ENCODE measurements at regions not wholly inside any gene's neighbourhood (a gene's known extent, or its start where the extent isn't known, plus 50 kb on each side); places are given as distances from the start of the nearest gene placed in this dataset.
"Not testable (repeated sequence)": the region's sequence is repeated elsewhere in the genome, so short reads cannot be mapped to it uniquely, and the experiment has no call there.

DNA sequence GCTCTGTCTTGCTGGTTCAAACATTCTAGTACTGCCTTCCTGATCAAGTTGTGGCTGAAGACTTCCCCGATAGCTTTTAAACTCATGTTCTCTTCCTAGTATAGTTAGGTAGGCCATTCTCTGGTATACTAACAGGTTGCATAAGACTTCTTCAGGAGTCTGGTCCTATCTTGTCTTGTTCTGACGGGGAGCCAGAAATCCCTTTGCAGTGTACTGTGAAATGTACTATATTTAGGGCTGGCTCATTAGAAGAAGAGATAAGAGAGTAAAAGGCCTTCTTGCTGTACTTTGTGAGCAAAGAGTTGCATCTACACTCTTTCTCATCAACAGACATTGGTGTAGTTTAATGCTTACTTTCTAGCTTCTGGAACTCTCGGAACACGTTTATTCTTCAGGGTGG lies 331.9 kb downstream of the NUP35 start:
- DNase-seq (ENCODE audit: low spot score) (no peak), FAIRE-seq (no peak)

DNA sequence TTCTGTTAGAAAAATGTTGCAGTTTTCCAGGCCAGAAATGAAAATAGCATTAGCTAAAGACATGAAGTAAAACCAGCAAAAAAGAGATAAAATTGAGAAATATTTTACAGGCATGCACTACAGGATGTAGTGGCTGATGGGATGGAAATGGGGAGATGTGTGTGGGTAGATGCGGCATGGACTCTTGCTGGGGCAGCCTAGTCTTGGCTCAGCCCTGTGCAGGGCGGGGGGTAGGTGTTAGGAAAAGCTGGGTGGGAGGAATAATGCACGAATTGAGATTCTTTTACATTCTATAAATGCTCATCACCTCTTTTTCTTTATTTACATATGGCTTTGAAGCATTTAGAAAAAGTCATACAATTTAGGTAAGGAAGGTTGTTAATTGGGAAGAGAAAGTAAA lies 334.2 kb downstream of the NUP35 start:
- no peak for DNase-seq (ENCODE audit: low spot score)
- FAIRE-seq = no peak

DNA sequence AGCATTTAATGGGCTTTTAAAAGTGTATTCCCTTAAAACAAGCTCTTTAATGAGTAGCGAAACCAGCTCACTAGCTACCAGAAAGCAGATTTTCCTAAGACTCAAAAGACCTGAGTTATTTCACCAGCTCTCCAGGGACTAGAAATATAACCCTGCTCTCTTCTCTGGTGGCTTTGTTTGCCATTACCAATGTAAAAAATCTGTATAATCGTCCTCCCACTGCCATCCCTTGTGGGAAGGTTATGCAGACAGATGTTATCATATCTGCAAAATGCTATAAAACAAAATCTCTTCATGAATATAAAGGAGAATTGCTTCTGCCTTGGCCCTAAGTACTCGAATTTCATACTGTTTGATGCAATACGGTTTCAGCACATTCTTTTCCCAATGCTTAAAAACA lies 335.2 kb downstream of the NUP35 start:
- DNase-seq (ENCODE audit: low spot score) (no peak), FAIRE-seq (no peak)

DNA sequence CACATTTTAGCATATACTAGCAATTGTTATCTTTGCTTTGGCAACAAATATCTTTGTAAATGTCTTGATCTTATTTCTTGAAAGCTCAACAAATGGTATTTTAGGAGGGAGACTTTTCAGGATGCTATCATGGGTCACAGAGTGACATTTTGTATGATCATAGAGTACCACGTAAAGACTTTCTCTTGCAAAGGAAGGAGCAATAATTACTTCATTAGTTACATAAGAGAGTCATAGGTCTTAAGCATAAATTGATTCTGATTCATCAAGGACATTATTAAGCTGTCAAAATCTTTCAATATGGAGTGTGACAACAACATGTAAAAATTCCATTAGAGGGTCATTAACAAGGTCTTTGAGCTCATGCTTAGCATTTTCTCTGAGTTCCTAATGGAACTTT lies 339.6 kb downstream of the NUP35 start:
- DNase-seq (ENCODE audit: low spot score) (no peak), FAIRE-seq (no peak)

DNA sequence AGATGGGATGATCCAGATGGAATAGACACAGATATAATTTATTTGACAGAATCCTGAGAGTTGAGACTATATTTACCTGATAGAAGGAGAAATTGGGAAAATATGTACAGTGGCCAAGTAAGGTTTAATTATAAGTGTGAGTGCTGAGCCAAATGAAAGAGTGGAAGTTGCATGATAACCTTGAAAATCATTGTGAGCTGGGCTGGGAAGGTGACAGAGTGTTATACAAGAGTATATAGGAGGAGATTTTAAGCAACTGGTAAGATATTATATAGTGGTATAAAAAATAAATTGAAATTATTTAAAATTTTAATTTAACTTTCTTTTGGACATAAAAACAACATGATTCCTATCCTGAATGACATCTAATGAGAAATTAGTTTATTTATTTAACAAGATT lies 340.8 kb downstream of the NUP35 start:
- no peak for FAIRE-seq
- no peak for DNase-seq (ENCODE audit: low spot score)

DNA sequence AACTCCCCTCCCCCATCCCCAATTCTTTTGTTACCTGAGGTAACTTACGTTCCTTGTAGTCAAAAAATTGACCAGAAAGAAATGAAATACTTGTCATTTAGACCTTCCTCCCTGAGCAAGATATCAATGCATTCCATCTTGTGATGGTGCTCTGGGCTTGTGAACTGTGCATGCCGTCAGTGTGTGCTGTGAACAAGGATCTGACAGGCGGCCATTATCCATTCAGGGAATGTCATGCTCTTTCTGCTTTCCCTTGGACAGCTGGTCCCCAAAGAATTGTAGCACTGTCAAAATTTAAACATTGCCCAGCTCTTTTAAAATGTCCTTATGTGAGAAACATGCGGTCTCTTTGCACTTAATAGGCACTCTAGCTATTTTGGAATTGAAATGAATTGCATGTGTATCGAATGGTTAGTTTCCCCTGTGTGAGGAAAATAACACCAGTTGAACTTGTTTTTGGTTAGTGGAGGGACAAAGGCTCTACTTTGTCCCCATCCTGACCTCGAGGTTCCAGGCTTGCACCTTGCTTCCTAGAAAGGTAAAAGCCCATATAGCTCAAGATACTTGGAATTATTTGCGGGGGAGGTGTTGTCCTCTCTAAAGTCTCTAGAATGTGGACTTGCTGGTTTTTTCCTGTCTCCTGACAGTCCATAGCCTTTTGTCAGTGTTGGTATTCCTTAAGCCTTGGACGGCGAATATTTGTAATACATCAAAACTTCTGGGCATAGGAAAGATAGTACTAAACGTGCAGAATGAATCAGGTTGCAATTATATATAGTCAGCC lies 350.9 kb downstream of the NUP35 start:
- DNase-seq (ENCODE audit: low spot score) = no peak
- no peak for FAIRE-seq

DNA sequence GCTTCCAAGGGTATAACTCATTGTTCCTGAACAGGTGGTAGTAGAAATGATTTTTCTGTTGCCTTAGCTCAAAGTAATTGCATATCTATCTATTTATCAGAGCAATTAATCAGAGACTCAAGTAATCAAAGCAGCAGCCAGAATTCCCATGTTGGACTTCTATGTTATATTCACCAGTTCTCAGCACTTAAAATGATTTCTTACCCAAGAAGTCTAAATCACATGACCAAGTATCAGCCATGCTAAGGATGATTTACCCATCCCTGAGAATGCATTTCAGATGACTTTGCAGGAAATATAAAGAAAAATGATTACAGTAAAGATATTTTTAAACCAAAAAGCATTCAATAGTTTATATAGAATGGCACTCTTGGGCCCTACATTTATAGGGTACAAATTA lies 352.2 kb downstream of the NUP35 start:
- DNase-seq (ENCODE audit: low spot score) = no peak
- FAIRE-seq = no peak

DNA sequence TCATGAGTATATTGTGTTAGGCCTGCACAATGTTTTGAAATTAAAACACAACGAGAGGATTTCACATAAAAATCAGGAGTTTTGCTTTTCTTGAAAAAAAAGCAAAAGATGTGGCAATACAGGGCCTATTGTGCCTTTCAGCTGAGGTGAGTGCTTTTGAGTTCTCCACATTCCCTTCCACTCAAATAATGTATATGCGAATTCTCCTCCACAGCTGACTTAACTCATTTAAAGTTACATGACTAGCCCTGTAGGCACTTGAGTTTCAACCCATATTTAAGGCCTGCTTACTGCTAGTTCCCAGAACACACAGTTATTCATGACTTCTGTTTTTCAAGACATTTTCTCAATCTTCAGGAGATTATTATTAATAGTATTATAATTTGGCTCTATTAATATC lies 353.1 kb downstream of the NUP35 start:
- no peak for FAIRE-seq

DNA sequence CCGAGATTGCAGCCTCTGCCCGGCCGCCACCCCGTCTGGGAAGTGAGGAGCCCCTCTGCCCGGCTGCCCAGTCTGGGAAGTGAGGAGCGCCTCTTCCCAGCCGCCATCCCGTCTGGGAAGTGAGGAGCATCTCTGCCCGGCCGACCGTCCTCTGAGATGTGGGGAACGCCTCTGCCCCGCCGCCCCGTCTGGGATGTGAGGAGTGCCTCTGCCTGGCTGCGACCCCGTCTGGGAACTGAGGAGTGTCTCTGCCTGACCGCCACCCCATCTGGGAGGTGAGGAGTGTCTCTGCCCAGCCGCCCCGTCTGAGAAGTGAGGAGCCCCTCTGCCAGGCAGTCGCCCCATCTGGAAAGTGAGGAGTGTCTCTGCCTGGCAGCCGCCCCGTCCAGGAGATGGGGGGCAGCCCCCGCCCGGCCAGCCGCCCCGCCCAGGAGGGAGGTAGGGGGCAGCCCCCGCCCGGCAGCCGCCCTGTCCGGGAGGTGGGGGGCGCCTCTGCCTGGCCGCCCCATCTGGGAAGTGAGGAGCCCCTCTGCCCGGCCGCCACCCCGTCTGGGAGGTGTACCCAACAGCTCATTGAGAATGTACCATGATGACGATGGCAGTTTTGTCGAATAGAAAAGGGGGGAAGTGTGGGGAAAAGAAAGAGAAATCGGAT lies 354.8 kb downstream of the NUP35 start:
- not testable (repeated sequence) for DNase-seq (ENCODE audit: low spot score); FAIRE-seq

More for the DNA sequence above, 353.1 kb downstream of the NUP35 start:
- DNase-seq (ENCODE audit: low spot score) = no peak

DNA sequence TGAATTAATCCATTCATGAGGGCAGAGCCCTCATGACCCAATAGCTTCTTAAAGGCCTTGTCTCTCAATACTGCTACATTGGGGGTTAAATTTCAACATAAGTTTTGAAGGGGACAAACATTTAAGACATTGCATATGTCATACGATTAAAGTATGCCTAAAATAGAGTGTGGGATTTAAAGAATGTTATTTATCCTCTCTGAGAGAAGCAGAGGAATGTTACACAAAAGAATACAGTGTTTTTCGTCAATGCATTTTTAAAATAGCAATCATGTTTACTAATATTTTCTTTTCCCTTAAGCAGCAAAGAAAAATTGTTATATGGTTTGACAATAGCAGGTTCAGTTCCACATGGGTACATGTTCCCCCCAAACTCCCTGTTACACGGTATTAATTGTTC lies 363.1 kb downstream of the NUP35 start:
- FAIRE-seq = no peak
- DNase-seq (ENCODE audit: low spot score) = no peak

DNA sequence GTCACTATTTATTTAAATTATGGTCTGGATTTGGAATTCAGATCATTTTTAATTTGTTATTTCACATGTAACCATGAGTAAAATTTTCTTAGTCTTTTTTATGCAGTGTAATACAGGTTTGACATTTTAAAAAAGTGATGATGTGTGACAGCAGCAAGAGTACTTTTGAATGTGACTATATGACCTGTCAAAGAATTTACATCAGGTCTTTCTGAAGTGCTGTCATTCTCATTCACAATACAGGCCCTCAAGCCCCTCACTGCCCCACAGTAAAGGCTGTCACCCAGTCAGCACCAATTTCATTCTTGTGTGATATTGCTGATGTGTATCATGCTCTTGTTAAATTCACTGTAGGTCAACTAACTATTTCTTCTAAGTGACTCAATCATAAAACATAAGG lies 364.2 kb downstream of the NUP35 start:
- no peak for DNase-seq (ENCODE audit: low spot score)
- FAIRE-seq = no peak

DNA sequence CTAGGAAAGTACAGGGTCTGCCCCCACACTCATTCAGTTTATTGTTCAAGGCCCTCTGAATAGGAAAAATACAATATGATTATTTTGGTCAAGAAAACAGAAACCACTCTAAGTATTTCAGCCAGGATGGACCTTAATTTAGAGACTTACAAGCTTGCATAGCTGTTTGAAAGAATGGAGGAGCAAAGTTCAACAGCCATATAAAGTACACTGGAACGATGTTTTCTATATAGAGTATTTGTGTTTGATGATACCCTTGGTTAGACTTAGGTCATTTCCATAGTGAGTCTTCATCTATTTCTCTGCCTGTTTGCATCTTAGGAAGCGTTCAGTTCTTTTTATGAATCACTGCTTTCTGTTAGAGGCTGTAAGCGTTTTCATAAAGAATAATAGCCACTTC lies 366.2 kb downstream of the NUP35 start:
- FAIRE-seq (no peak), DNase-seq (ENCODE audit: low spot score) (no peak)

DNA sequence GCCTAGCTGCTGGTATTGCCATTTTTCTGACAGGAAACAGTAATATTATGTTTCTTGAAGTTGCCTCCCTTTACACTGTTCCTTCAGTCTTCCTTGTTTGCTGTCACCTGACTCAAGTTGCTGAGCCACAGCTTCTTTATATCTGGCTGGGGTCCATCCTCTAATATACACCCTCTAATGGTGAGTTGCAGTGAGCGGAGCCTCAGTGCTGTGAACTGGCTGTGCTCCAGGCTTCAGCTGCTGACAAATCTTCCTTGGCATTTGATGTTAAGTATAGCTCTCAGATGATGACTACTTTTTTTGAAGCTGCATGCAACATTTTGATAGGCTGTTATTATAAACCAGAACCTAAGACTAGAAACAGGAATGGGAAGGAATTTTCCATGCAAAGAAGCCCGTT lies 366.7 kb downstream of the NUP35 start:
- FAIRE-seq (no peak), DNase-seq (ENCODE audit: low spot score) (no peak)

DNA sequence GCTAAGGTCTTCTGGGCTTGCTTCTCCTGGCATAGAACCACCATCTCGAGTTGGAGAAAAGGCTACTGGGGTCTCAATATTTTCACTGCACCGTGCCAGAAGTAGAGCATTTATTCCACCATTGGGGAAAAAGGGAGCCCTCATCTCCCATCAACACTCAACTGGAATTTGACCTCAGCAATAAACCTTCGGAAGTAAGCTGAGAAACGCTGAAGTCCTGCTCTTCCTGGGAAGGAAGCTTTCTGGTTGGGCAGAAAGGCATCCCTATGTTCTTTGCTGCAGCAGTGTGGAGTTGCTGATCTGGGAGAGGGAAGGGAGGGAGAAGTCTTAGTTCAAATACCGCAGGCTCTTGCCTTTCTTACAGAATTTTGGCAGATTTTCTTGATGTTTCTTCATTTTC lies 368.8 kb downstream of the NUP35 start:
- FAIRE-seq = no peak

DNA sequence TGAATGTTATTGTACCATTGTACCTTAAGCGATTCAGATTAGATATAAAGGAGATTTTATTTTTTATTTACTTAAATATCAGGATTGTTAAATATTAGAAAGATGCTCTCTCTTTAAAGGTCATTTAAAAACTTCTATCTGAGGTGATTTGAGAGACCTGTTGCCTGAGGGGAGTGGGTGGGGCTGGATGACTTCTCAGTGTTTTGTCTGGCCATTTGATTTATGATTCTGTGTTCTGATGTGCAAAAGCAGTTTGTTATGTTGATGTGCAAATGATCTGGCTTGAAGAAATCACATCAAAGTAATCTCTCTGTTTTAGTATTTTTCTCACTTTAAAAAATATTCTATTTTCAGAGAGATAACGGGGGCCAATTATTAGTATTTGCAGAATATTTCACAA lies 370.8 kb downstream of the NUP35 start:
- no peak for FAIRE-seq
- no peak for DNase-seq (ENCODE audit: low spot score)

More for the DNA sequence above, 368.8 kb downstream of the NUP35 start:
- DNase-seq (ENCODE audit: low spot score) = no peak

DNA sequence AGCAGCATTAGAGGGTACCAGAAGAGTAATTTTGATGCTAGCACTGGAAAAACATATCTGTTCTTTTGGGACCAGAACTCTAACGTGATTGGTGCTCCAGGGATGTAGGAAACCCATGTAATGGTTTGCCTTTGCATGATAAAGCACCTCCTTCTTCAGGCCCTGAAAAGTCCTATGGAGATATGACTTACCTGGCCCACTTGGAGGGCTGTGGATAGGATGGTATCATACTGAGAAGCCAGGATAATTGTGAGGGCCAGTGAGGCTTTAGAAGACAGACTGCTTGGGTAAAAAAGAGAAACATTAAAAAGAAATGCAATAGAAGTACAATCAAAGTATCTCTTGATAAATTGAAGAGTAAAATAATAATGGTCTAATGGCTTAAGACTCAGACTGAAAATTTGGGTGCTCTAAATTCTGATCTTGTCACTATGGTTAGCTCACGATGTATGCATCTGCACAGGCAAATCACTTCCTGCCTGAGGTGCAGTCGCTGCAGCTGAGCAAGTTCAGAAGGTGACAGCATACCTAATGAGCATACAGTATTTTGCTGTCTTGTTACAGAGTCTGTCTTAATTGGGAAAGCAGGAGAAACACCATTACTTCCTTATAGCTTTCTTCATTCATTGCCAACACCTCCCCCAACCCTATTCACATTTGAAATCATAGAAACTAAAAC lies 371.5 kb downstream of the NUP35 start:
- DNase-seq (ENCODE audit: low spot score) = no peak
- FAIRE-seq = no peak

DNA sequence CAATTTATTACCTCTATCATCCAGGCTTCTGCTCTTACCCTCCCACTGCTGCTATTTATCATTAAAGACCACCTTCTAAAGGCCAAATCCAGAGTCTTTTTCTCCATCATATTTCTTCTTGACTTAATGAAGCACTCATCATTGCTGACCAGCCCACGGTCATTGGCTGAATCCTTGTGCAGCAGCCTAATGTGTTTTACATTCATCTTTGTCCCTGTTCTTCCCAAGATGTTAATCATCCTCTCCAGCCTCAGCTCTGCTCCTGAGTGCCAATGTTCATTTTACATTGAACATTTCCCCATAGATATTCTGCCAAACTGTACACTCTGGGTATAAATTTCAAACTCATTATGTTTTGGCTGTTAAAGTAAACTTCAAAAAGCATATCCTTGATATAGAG lies 373.6 kb downstream of the NUP35 start:
- FAIRE-seq (no peak), DNase-seq (ENCODE audit: low spot score) (no peak)

DNA sequence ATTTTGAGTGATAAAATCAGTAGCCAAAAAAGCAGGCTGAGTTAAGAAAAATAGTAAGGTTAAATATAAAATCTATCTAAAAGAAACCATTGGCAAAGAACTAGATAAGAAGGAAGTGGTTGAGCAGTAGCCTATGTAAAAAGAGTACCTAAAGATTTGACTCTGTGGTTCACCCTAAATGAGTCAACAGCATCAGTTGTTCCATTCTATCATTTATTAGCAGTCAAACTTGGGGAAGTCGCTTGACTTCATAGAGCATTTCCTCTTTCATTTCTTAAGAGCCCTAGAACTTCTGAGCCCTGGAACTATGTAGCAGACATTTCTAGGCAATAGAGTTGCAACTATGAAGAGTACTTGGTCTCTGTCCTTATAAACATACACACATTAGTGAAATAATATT lies 381.7 kb downstream of the NUP35 start:
- FAIRE-seq = no peak
- no peak for DNase-seq (ENCODE audit: low spot score)

DNA sequence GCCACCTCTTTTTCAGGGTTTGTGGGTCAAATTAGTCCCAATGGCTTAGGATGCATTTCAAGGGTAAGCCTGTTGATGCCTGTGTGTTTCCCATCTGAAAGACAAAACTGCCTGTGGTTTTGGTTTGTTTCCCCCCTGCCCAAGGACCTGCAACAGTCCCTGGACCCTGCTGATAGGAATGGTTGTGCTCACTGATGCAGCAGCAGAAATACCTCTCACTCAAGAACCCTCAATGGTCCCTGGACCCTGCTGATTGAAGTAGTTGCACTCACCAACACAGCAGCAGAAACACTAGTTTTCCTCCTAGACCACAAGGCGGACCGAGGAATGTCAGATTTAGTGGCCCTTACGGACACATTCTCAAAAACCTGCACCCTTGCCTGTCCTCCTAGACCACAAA lies 386.9 kb downstream of the NUP35 start:
- DNase-seq (ENCODE audit: low spot score) (no peak), FAIRE-seq (no peak)

DNA sequence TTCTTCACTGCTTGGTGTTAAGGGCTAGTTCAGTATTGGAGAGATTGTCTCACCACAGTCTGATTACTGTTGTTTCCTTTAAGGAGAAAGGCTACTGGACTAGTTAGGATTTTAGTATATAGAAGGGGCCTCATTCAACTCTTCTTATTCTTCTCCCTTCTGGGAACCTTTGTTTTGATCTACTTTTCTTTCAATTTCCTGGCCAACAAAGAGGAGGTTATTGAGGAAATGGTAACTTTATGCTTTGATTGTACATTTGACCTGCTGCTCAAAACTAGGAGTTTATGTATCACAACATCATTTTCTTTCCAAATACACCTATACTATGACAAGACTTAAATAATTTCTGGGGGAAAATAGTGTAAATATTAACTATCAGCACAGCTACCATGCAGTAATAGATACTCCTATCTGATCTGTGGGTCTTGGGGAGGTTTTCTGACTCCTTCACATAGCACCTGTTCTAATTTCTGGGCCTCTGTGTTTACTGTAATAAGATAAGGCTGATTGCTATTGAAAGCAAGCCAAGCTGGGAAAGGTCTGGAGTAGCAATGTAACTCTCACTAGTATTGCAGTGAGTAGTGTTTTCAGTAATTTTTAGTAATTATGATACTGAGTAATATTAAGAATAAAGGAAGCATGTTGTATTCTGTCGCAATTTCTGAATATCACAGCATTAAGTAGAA lies 395.3 kb downstream of the NUP35 start:
- no peak for DNase-seq (ENCODE audit: low spot score)
- FAIRE-seq = no peak

DNA sequence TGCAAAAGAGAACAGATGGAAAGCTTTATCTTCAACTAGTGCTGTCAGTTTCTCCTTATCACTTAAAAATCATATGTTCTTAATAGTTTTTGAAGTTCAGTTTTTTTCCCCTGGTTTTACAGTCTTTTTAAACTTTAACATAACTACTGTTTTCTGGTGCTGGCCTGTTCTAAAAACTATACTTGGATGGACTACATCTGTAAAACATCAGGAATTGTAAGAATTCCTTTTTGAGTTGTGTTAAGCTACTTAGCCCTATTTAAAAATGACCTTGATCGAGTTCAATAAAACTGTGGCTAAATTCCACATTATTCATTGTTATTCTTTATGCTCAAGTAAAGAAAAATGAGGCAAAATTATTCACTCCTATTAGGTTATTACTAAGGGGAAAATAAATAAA lies 397.7 kb downstream of the NUP35 start:
- DNase-seq (ENCODE audit: low spot score) = no peak
- no peak for FAIRE-seq

Data from RCC 7860 (cell line).